ENCODE measurements at regions not wholly inside any gene's neighbourhood (a gene's known extent, or its start where the extent isn't known, plus 50 kb on each side); places are given as distances from the start of the nearest gene placed in this dataset.

GRCh38 chr10:33790521-33791271, 456.2 kb upstream of the NRP1 start:
- intact Hi-C loops (cut with DNase I) = no loop called here
- no peak for ATAC-seq (ENCODE audit: low FRiP score)
- 29 to 30% methylated on average over 12 of the region's 12 CpGs for WGBS, 2 donors

GRCh38 chr10:33783557-33783956, 449.1 kb upstream of the NRP1 start:
- H3K36me3 ChIP-seq (ENCODE audit: control insufficient read depth in 1 of 2, insufficient read depth in 2 of 2, low read length in 1 of 2) = no peaks in the 10 kb centered on the region
- no peak for DNase-seq
- 93 to 95% methylated on average over 1 of the region's 1 CpG for WGBS, 2 donors
- H3K4me3 ChIP-seq (ENCODE audit: low read length in 2 of 2) = no peak overlapping the region
- no peaks in the 10 kb centered on the region for H3K27me3 ChIP-seq (ENCODE audit: control insufficient read depth in 1 of 2, insufficient read depth in 2 of 2, low read length in 1 of 2)
- no peak for ATAC-seq (ENCODE audit: low FRiP score)
- H3K27ac ChIP-seq (ENCODE audit: low read depth in 1 of 2, low read length in 2 of 2) = no peak overlapping the region
- H3K4me1 ChIP-seq (ENCODE audit: control insufficient read depth in 1 of 2, insufficient read depth in 2 of 2, low read length in 2 of 2) = no peaks in the 10 kb centered on the region
- no peaks in the 10 kb centered on the region for H3K9me3 ChIP-seq (ENCODE audit: control insufficient read depth, low read length)
- intact Hi-C loops (cut with DNase I) = no loop called here

More at GRCh38 chr10:33790521-33791271, 456.2 kb upstream of the NRP1 start:
- no peaks in the 10 kb centered on the region for H3K36me3 ChIP-seq (ENCODE audit: control insufficient read depth in 1 of 2, insufficient read depth in 2 of 2, low read length in 1 of 2)
- H3K27ac ChIP-seq (ENCODE audit: low read depth in 1 of 2, low read length in 2 of 2) = no peak overlapping the region
- no peaks in the 10 kb centered on the region for H3K4me1 ChIP-seq (ENCODE audit: control insufficient read depth in 1 of 2, insufficient read depth in 2 of 2, low read length in 2 of 2)
- H3K9me3 ChIP-seq (ENCODE audit: control insufficient read depth, low read length) = no peaks in the 10 kb centered on the region
- H3K4me3 ChIP-seq (ENCODE audit: low read length in 2 of 2) = no peak overlapping the region
- H3K27me3 ChIP-seq (ENCODE audit: control insufficient read depth in 1 of 2, insufficient read depth in 2 of 2, low read length in 1 of 2) = no peaks in the 10 kb centered on the region
- no peak for DNase-seq

DNA sequence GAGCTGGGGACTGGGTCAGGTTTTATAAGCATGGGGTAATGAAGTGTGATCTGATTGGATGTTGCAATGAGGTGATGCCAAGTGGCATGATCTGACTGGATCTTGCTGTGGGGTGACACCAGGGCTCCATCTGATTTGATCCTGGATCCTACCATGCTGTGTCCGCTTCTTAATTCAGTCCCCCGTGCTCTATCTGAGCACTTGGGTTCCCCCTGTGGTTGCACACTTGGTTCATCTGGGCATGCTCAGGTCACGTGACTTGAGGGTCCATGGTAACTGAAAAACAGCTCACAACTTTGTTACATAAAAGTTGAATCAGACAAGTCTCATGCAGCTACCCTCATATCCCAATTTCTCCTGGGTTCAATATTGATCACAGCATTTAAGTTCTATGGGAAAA, 448.6 kb upstream of the NRP1 start:
- H3K9me3 ChIP-seq (ENCODE audit: control insufficient read depth, low read length) = no peaks in the 10 kb centered on the region
- intact Hi-C loops (cut with DNase I) = no loop called here
- no peak overlapping the region for H3K27ac ChIP-seq (ENCODE audit: low read depth in 1 of 2, low read length in 2 of 2)
- H3K27me3 ChIP-seq (ENCODE audit: control insufficient read depth in 1 of 2, insufficient read depth in 2 of 2, low read length in 1 of 2) = no peaks in the 10 kb centered on the region
- DNase-seq (no peak), ATAC-seq (ENCODE audit: low FRiP score) (no peak)
- no peak overlapping the region for H3K4me3 ChIP-seq (ENCODE audit: low read length in 2 of 2)
- 94 to 95% methylated on average over 3 of the region's 3 CpGs for WGBS, 2 donors
- H3K36me3 ChIP-seq (ENCODE audit: control insufficient read depth in 1 of 2, insufficient read depth in 2 of 2, low read length in 1 of 2) = no peaks in the 10 kb centered on the region
- no peaks in the 10 kb centered on the region for H3K4me1 ChIP-seq (ENCODE audit: control insufficient read depth in 1 of 2, insufficient read depth in 2 of 2, low read length in 2 of 2)

GRCh38 chr10:33781606-33782395, 447.3 kb upstream of the NRP1 start:
- Histone ChIP-seq H3K36me3 (ENCODE audit: control insufficient read depth in 1 of 2, insufficient read depth in 2 of 2, low read length in 1 of 2) (no peaks in the 10 kb centered on the region), H3K27ac (ENCODE audit: low read depth in 1 of 2, low read length in 2 of 2) (no peak overlapping the region), H3K9me3 (ENCODE audit: control insufficient read depth, low read length) (no peaks in the 10 kb centered on the region), H3K27me3 (ENCODE audit: control insufficient read depth in 1 of 2, insufficient read depth in 2 of 2, low read length in 1 of 2) (no peaks in the 10 kb centered on the region), H3K4me3 (ENCODE audit: low read length in 2 of 2) (no peak overlapping the region), H3K4me1 (ENCODE audit: control insufficient read depth in 1 of 2, insufficient read depth in 2 of 2, low read length in 2 of 2) (no peaks in the 10 kb centered on the region)
- WGBS, 2 donors = 77 to 81% methylated on average over 7 of the region's 7 CpGs
- no peak for ATAC-seq (ENCODE audit: low FRiP score)
- intact Hi-C loops (cut with DNase I) = no loop called here
- DNase-seq = no peak

DNA sequence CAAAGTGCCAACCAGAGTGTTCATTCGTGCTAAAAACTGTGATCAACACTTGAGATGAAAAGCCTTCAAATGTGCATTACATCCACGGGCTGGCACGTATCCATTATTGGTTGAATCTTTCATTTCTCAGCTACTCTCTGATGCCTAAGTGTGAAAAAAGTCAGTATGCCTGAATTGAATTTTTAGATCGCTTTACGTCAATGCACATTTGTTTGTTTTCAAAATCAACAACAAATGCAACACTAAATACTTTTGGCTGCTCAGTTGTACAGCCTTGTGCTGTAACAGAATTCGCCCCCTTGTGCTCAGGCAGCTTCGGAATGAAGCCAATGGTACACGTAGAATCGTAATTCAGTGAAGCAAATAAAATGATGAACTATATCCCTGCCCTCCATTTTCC, 446.5 kb upstream of the NRP1 start:
- no peak for ATAC-seq (ENCODE audit: low FRiP score)
- H3K27me3 ChIP-seq (ENCODE audit: control insufficient read depth in 1 of 2, insufficient read depth in 2 of 2, low read length in 1 of 2) = no peaks in the 10 kb centered on the region
- 93% methylated on average over 9 of the region's 9 CpGs for WGBS, 2 donors

DNA sequence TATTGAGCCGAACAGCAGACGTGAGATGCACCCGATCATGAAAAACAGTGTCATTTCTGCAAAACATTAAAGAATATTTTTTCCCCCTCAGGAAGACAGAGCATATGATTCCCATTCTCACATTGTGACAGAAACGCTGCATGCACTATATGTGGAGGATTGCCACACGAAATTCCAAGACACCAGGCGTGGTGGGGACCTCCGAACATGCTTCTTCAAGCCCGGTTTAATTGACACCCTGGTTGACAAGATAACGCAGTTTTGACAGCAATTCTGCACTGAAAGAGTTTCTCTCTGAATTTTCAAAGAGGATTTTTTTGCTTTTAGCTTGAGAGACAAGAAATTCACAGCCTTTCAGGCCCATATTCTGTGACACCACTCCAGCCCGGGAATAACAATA, 442.8 kb upstream of the NRP1 start:
- Histone ChIP-seq H3K9me3 (ENCODE audit: control insufficient read depth, low read length) (no peaks in the 10 kb centered on the region), H3K27me3 (ENCODE audit: control insufficient read depth in 1 of 2, insufficient read depth in 2 of 2, low read length in 1 of 2) (no peaks in the 10 kb centered on the region), H3K4me3 (ENCODE audit: low read length in 2 of 2) (no peak overlapping the region), H3K4me1 (ENCODE audit: control insufficient read depth in 1 of 2, insufficient read depth in 2 of 2, low read length in 2 of 2) (no peaks in the 10 kb centered on the region), H3K27ac (ENCODE audit: low read depth in 1 of 2, low read length in 2 of 2) (no peak overlapping the region), H3K36me3 (ENCODE audit: control insufficient read depth in 1 of 2, insufficient read depth in 2 of 2, low read length in 1 of 2) (no peaks in the 10 kb centered on the region)
- intact Hi-C loops (cut with DNase I) = no loop called here
- WGBS, 2 donors = 96% methylated on average over 10 of the region's 10 CpGs
- DNase-seq (no peak), ATAC-seq (ENCODE audit: low FRiP score) (no peak)

More for the DNA sequence above, 446.5 kb upstream of the NRP1 start:
- Histone ChIP-seq H3K4me3 (ENCODE audit: low read length in 2 of 2) (no peak overlapping the region), H3K36me3 (ENCODE audit: control insufficient read depth in 1 of 2, insufficient read depth in 2 of 2, low read length in 1 of 2) (no peaks in the 10 kb centered on the region), H3K27ac (ENCODE audit: low read depth in 1 of 2, low read length in 2 of 2) (no peak overlapping the region), H3K4me1 (ENCODE audit: control insufficient read depth in 1 of 2, insufficient read depth in 2 of 2, low read length in 2 of 2) (no peaks in the 10 kb centered on the region), H3K9me3 (ENCODE audit: control insufficient read depth, low read length) (no peaks in the 10 kb centered on the region)
- DNase-seq = no peak
- intact Hi-C loops (cut with DNase I) = no loop called here

DNA sequence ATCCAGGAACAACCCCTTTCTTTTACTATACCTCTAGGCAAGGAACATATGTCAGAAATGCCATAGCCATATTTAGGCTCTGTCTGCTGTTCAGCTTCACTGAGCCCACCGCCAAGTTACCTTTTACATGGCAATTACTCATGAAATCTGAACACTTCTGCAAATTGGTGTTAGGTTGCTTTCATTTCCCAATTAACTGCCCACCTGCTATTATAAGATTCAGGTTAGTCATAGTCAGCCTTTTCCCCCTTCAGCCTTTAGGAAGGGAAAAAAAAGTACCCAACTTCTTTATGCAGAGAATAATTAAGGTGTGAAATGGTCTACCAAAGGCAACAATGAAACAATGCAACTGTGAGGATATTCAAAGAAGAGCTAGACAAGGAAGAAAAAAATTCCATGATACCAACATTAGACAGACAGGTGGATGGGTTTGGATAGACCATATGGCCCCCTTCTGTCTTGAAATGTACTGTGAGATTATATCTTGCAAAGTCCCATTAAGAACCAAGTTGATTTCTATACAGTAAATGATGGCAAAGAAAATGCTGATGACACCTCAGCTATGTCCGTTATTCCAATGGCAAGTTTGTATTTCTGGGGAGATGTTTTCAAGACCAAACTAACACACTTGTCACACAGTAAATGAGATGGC, 442.1 kb upstream of the NRP1 start:
- Histone ChIP-seq H3K9me3 (ENCODE audit: control insufficient read depth, low read length) (no peaks in the 10 kb centered on the region), H3K4me1 (ENCODE audit: control insufficient read depth in 1 of 2, insufficient read depth in 2 of 2, low read length in 2 of 2) (no peaks in the 10 kb centered on the region), H3K4me3 (ENCODE audit: low read length in 2 of 2) (no peak overlapping the region), H3K27me3 (ENCODE audit: control insufficient read depth in 1 of 2, insufficient read depth in 2 of 2, low read length in 1 of 2) (no peaks in the 10 kb centered on the region), H3K36me3 (ENCODE audit: control insufficient read depth in 1 of 2, insufficient read depth in 2 of 2, low read length in 1 of 2) (no peaks in the 10 kb centered on the region), H3K27ac (ENCODE audit: low read depth in 1 of 2, low read length in 2 of 2) (no peak overlapping the region)
- WGBS, 2 donors = 98 to 99% methylated on average over 2 of the region's 2 CpGs
- DNase-seq (no peak), ATAC-seq (ENCODE audit: low FRiP score) (no peak)
- intact Hi-C loops (cut with DNase I) = no loop called here

DNA sequence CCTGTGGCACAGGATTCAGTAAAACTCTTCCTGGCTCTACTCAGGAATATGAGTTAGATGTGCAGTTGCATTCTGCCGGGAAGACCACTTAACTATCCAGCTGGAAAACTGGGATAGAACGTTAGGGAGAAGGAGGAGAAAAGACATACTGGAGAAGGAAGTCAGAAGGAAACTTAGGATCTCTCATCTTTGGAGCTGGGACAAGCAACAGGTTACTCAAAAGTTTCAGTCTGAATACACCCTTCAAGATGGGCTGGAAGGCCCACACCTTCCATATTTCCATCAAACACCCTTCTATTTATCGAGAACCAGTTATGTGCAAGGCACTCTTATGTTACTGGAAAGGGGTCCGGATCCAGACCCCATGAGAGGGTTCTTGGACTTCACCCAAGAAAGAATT, 440.4 kb upstream of the NRP1 start:
- H3K27ac ChIP-seq (ENCODE audit: low read depth in 1 of 2, low read length in 2 of 2) = no peak overlapping the region
- no peak overlapping the region for H3K4me3 ChIP-seq (ENCODE audit: low read length in 2 of 2)
- H3K4me1 ChIP-seq (ENCODE audit: control insufficient read depth in 1 of 2, insufficient read depth in 2 of 2, low read length in 2 of 2) = no peaks in the 10 kb centered on the region
- H3K9me3 ChIP-seq (ENCODE audit: control insufficient read depth, low read length) = no peaks in the 10 kb centered on the region
- H3K36me3 ChIP-seq (ENCODE audit: control insufficient read depth in 1 of 2, insufficient read depth in 2 of 2, low read length in 1 of 2) = no peaks in the 10 kb centered on the region
- no peaks in the 10 kb centered on the region for H3K27me3 ChIP-seq (ENCODE audit: control insufficient read depth in 1 of 2, insufficient read depth in 2 of 2, low read length in 1 of 2)
- intact Hi-C loops (cut with DNase I) = no loop called here
- ATAC-seq (ENCODE audit: low FRiP score) (no peak), DNase-seq (no peak)
- WGBS, 2 donors = 90 to 93% methylated on average over 4 of the region's 4 CpGs

All from aorta (tissue), 5 donors.